ENCODE measurements at regions not wholly inside any gene's neighbourhood (a gene's known extent, or its start where the extent isn't known, plus 50 kb on each side); places are given as distances from the start of the nearest gene placed in this dataset.

- no peaks in the 10 kb centered on the region for H3K36me3 ChIP-seq
- H3K4me1 ChIP-seq, result no peaks in the 10 kb centered on the region
- no peak overlapping the region for H3K27ac ChIP-seq
- no peaks in the 10 kb centered on the region for H3K9me3 ChIP-seq
- no peak for DNase-seq (ENCODE audit: low spot score)
- H3K4me3 ChIP-seq, result no peak overlapping the region
- TF ChIP-seq, protein P1, sequence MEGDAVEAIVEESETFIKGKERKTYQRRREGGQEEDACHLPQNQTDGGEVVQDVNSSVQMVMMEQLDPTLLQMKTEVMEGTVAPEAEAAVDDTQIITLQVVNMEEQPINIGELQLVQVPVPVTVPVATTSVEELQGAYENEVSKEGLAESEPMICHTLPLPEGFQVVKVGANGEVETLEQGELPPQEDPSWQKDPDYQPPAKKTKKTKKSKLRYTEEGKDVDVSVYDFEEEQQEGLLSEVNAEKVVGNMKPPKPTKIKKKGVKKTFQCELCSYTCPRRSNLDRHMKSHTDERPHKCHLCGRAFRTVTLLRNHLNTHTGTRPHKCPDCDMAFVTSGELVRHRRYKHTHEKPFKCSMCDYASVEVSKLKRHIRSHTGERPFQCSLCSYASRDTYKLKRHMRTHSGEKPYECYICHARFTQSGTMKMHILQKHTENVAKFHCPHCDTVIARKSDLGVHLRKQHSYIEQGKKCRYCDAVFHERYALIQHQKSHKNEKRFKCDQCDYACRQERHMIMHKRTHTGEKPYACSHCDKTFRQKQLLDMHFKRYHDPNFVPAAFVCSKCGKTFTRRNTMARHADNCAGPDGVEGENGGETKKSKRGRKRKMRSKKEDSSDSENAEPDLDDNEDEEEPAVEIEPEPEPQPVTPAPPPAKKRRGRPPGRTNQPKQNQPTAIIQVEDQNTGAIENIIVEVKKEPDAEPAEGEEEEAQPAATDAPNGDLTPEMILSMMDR (IDR thresholded peaks at IDR 0.05), result no peak
- H3K27me3 ChIP-seq, result no peaks in the 10 kb centered on the region
These were observed 193.4 kb downstream of the FOXL1 start for GRCh38 chr16:86771506-86772460.

- H3K4me3 ChIP-seq, result no peak overlapping the region
- DNase-seq (ENCODE audit: low spot score), result no peak
- no peaks in the 10 kb centered on the region for H3K9me3 ChIP-seq
- H3K36me3 ChIP-seq, result no peaks in the 10 kb centered on the region
- no peaks in the 10 kb centered on the region for H3K4me1 ChIP-seq
- H3K27me3 ChIP-seq, result no peaks in the 10 kb centered on the region
- TF ChIP-seq, protein P1 (IDR thresholded peaks at IDR 0.05), result no peak
- no peak overlapping the region for H3K27ac ChIP-seq
These were observed 194.5 kb downstream of the FOXL1 start for GRCh38 chr16:86772671-86773353.

- H3K36me3 ChIP-seq, result no peaks in the 10 kb centered on the region
- H3K9me3 ChIP-seq, result no peaks in the 10 kb centered on the region
- no peak overlapping the region for H3K4me3 ChIP-seq
- no peaks in the 10 kb centered on the region for H3K4me1 ChIP-seq
- H3K27ac ChIP-seq, result no peak overlapping the region
- DNase-seq (ENCODE audit: low spot score), result no peak
- TF ChIP-seq, protein P1 (IDR thresholded peaks at IDR 0.05), result no peak
- H3K27me3 ChIP-seq, result no peaks in the 10 kb centered on the region
These were observed 195.0 kb downstream of the FOXL1 start for GRCh38 chr16:86773354-86773715.

DNA sequence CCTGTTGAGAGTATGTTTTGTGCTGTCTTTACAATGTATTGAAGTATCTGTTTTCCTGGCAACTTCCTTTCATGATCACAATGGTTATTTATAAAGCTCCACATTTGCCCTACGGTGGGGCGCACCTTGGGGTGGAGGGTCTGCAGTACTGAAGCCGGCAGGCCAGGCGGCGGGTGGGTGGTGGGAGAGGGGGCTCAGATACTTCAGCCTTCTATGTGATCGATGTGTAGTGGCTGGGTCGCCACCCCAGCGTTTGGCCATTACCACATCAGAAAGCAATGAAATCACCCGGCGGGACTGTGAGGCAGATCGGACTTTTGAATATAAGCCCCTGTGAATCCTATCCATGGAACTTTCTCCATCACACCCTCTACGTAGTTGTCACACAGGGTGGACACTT is 196.6 kb downstream of the FOXL1 start:
- no peaks in the 10 kb centered on the region for H3K36me3 ChIP-seq
- no peaks in the 10 kb centered on the region for H3K4me1 ChIP-seq
- TF ChIP-seq, protein P1 (IDR thresholded peaks at IDR 0.05), result no peak
- no peaks in the 10 kb centered on the region for H3K9me3 ChIP-seq
- H3K27me3 ChIP-seq, result no peaks in the 10 kb centered on the region
- H3K4me3 ChIP-seq, result no peak overlapping the region
- no peak for DNase-seq (ENCODE audit: low spot score)
- no peak overlapping the region for H3K27ac ChIP-seq

DNA sequence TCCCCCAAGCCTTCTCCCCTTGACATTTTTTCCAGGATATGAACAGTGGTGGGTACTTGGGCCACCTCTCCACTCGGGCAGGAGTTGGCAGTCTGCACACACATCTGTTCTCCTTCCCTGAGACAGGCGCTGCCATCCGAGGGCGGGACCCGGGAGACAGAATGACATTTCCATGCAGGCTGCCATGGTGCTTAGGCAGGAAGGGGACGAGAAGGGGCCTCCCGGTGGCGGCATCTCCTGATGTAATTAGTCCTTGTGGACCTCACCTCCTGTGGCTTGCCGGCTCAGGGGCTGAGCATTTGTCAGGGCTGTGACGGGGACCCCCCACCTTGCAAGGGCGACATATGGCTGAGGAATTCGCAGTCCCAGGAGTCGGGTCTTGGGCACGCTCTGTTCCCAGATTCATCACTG is 197.2 kb downstream of the FOXL1 start:
- H3K27me3 ChIP-seq, result no peaks in the 10 kb centered on the region
- H3K4me3 ChIP-seq, result no peak overlapping the region
- H3K36me3 ChIP-seq, result no peaks in the 10 kb centered on the region
- H3K9me3 ChIP-seq, result no peaks in the 10 kb centered on the region
- no peak overlapping the region for H3K27ac ChIP-seq
- no peak for DNase-seq (ENCODE audit: low spot score)
- H3K4me1 ChIP-seq, result no peaks in the 10 kb centered on the region
- TF ChIP-seq, protein P1 (IDR thresholded peaks at IDR 0.05), result no peak
